ENCODE measurements at regions not wholly inside any gene's neighbourhood (a gene's known extent, or its start where the extent isn't known, plus 50 kb on each side); places are given as distances from the start of the nearest gene placed in this dataset.

GRCh38 chr20:54294094-54294493 is 86.2 kb downstream of the PFDN4 start:
- H3K27me3 Mint-ChIP-seq (ENCODE audit: low read depth), result peaks cover 35% of the 10 kb centered on the region
- CTCF ChIA-PET, result no interaction called here
- H3K4me3 Mint-ChIP-seq, result no peak overlapping the region
- H3K4me1 Mint-ChIP-seq (ENCODE audit: low read depth), result peaks cover 32% of the 10 kb centered on the region
- no peak overlapping the region for H3K27ac Mint-ChIP-seq
- peaks cover 2% of the 10 kb centered on the region for H3K36me3 Mint-ChIP-seq (ENCODE audit: low read depth)
- peaks cover 3% of the 10 kb centered on the region for H3K9me3 Mint-ChIP-seq
- intact Hi-C loops (cut with micrococcal nuclease), result no loop called here
- DNase-seq, result no peak

GRCh38 chr20:54295686-54296085 is 87.8 kb downstream of the PFDN4 start:
- no peak overlapping the region for H3K27ac Mint-ChIP-seq
- CTCF ChIA-PET, result no interaction called here
- peaks cover 44% of the 10 kb centered on the region for H3K27me3 Mint-ChIP-seq (ENCODE audit: low read depth)
- H3K4me1 Mint-ChIP-seq (ENCODE audit: low read depth), result peaks cover 26% of the 10 kb centered on the region
- no peak overlapping the region for H3K4me3 Mint-ChIP-seq
- DNase-seq, result no peak
- H3K9me3 Mint-ChIP-seq, result peaks cover 3% of the 10 kb centered on the region
- H3K36me3 Mint-ChIP-seq (ENCODE audit: low read depth), result no peaks in the 10 kb centered on the region
- intact Hi-C loops (cut with micrococcal nuclease), result no loop called here

- intact Hi-C loops (cut with micrococcal nuclease), result no loop called here
- no peaks in the 10 kb centered on the region for H3K9me3 Mint-ChIP-seq
- CTCF ChIA-PET, result interaction anchor here (0.6 to 1.2 kb wide), 3 partner anchors 14 to 38 kb away, joined by 3 to 4 read pairs (median 4); no protein-coding TSS in a partner anchor
- DNase-seq, result no peak
- H3K27ac Mint-ChIP-seq, result no peak overlapping the region
- peaks cover 3% of the 10 kb centered on the region for H3K36me3 Mint-ChIP-seq (ENCODE audit: low read depth)
- H3K4me1 Mint-ChIP-seq (ENCODE audit: low read depth), result peaks cover 27% of the 10 kb centered on the region
- no peak overlapping the region for H3K4me3 Mint-ChIP-seq
- peaks cover 12% of the 10 kb centered on the region for H3K27me3 Mint-ChIP-seq (ENCODE audit: low read depth)
These were observed 97.5 kb downstream of the PFDN4 start for GRCh38 chr20:54305421-54305820.

- DNase-seq, result no peak
- Mint-ChIP-seq H3K36me3 (ENCODE audit: low read depth) (peaks cover 3% of the 10 kb centered on the region), H3K27me3 (ENCODE audit: low read depth) (peaks cover 13% of the 10 kb centered on the region), H3K4me3 (no peak overlapping the region), H3K9me3 (no peaks in the 10 kb centered on the region), H3K4me1 (ENCODE audit: low read depth) (peaks cover 39% of the 10 kb centered on the region), H3K27ac (no peak overlapping the region)
- intact Hi-C loops (cut with micrococcal nuclease), result no loop called here
- CTCF ChIA-PET, result interaction anchor here (1.0 to 1.1 kb wide), 2 partner anchors 13 to 203 kb away, joined by 3 read pairs; no protein-coding TSS in a partner anchor
These were observed 99.3 kb downstream of the PFDN4 start for GRCh38 chr20:54306985-54307710.

GRCh38 chr20:54308804-54309203 is 100.9 kb downstream of the PFDN4 start:
- CTCF ChIA-PET, result no interaction called here

GRCh38 chr20:54318892-54319291 is 111.0 kb downstream of the PFDN4 start:
- CTCF ChIA-PET, result interaction anchor here (0.6 to 1.8 kb wide), 3 partner anchors 13 to 120 kb away, joined by 3 to 6 read pairs (median 4); no protein-coding TSS in a partner anchor
- H3K27ac Mint-ChIP-seq, result peak overlapping the region; percentile 69

More at GRCh38 chr20:54308804-54309203, 100.9 kb downstream of the PFDN4 start:
- no peak overlapping the region for H3K4me3 Mint-ChIP-seq
- no peak for DNase-seq
- intact Hi-C loops (cut with micrococcal nuclease), result no loop called here
- peaks cover 3% of the 10 kb centered on the region for H3K36me3 Mint-ChIP-seq (ENCODE audit: low read depth)
- H3K27me3 Mint-ChIP-seq (ENCODE audit: low read depth), result peaks cover 8% of the 10 kb centered on the region
- no peak overlapping the region for H3K27ac Mint-ChIP-seq
- H3K9me3 Mint-ChIP-seq, result no peaks in the 10 kb centered on the region
- peaks cover 47% of the 10 kb centered on the region for H3K4me1 Mint-ChIP-seq (ENCODE audit: low read depth)

GRCh38 chr20:54320148-54320607 is 112.3 kb downstream of the PFDN4 start:
- Mint-ChIP-seq H3K36me3 (ENCODE audit: low read depth) (peaks cover 2% of the 10 kb centered on the region), H3K27me3 (ENCODE audit: low read depth) (peaks cover 2% of the 10 kb centered on the region), H3K9me3 (no peaks in the 10 kb centered on the region), H3K27ac (peak overlapping the region; percentile 83), H3K4me1 (ENCODE audit: low read depth) (peaks cover 75% of the 10 kb centered on the region), H3K4me3 (no peak overlapping the region)
- intact Hi-C loops (cut with micrococcal nuclease), result loop anchor here (1.0 to 10.0 kb wide), 6 partner anchors 25 to 327 kb away; partner anchors contain the start of genes DOK5 and PFDN4
- DNase-seq, result peak; percentile 37
- CTCF ChIA-PET, result interaction anchor here (0.6 to 1.8 kb wide), 10 partner anchors 13 to 1513 kb away, joined by 3 to 6 read pairs (median 3); no protein-coding TSS in a partner anchor

More at GRCh38 chr20:54318892-54319291, 111.0 kb downstream of the PFDN4 start:
- intact Hi-C loops (cut with micrococcal nuclease), result no loop called here
- Mint-ChIP-seq H3K9me3 (no peaks in the 10 kb centered on the region), H3K36me3 (ENCODE audit: low read depth) (peaks cover 2% of the 10 kb centered on the region), H3K4me1 (ENCODE audit: low read depth) (peaks cover 70% of the 10 kb centered on the region), H3K4me3 (no peak overlapping the region), H3K27me3 (ENCODE audit: low read depth) (peaks cover 4% of the 10 kb centered on the region)
- no peak for DNase-seq

- intact Hi-C loops (cut with micrococcal nuclease), result loop anchor here (5.0 to 10.0 kb wide), 3 partner anchors 114 to 326 kb away; partner anchors contain the start of genes DOK5 and PFDN4
- no peaks in the 10 kb centered on the region for H3K27me3 Mint-ChIP-seq (ENCODE audit: low read depth)
- H3K36me3 Mint-ChIP-seq (ENCODE audit: low read depth), result no peaks in the 10 kb centered on the region
- peaks cover 69% of the 10 kb centered on the region for H3K4me1 Mint-ChIP-seq (ENCODE audit: low read depth)
- DNase-seq, result no peak
- H3K4me3 Mint-ChIP-seq, result no peak overlapping the region
- peak overlapping the region; percentile 87 for H3K27ac Mint-ChIP-seq
- no peaks in the 10 kb centered on the region for H3K9me3 Mint-ChIP-seq
- CTCF ChIA-PET, result interaction anchor here (0.9 to 1.1 kb wide), 2 partner anchors 46 to 120 kb away, joined by 3 read pairs; no protein-coding TSS in a partner anchor
These were observed 113.6 kb downstream of the PFDN4 start for GRCh38 chr20:54321352-54322087.

GRCh38 chr20:54323227-54323734 is 115.4 kb downstream of the PFDN4 start:
- Mint-ChIP-seq H3K27ac (peak overlapping the region; percentile 93), H3K36me3 (ENCODE audit: low read depth) (peaks cover 2% of the 10 kb centered on the region), H3K9me3 (no peaks in the 10 kb centered on the region), H3K4me1 (ENCODE audit: low read depth) (peaks cover 61% of the 10 kb centered on the region), H3K27me3 (ENCODE audit: low read depth) (peaks cover 2% of the 10 kb centered on the region), H3K4me3 (no peak overlapping the region)
- CTCF ChIA-PET, result interaction anchor here (0.7 kb wide), 1 partner anchor 18 kb away, joined by 4 read pairs; no protein-coding TSS in a partner anchor
- DNase-seq, result no peak
- intact Hi-C loops (cut with micrococcal nuclease), result loop anchor here (5.0 to 10.0 kb wide), 3 partner anchors 116 to 324 kb away; partner anchors contain the start of genes DOK5 and PFDN4

GRCh38 chr20:54324041-54324440 is 116.2 kb downstream of the PFDN4 start:
- Mint-ChIP-seq H3K4me3 (no peak overlapping the region), H3K9me3 (no peaks in the 10 kb centered on the region), H3K36me3 (ENCODE audit: low read depth) (peaks cover 2% of the 10 kb centered on the region), H3K27me3 (ENCODE audit: low read depth) (peaks cover 2% of the 10 kb centered on the region), H3K4me1 (ENCODE audit: low read depth) (peaks cover 56% of the 10 kb centered on the region), H3K27ac (peak overlapping the region; percentile 93)
- CTCF ChIA-PET, result no interaction called here
- DNase-seq, result no peak
- intact Hi-C loops (cut with micrococcal nuclease), result loop anchor here (2.0 to 10.0 kb wide), 4 partner anchors 27 to 323 kb away; partner anchors contain the start of genes DOK5 and PFDN4

GRCh38 chr20:54324652-54325285 is 116.9 kb downstream of the PFDN4 start:
- peak overlapping the region; percentile 31 for H3K4me3 Mint-ChIP-seq

More at GRCh38 chr20:54324652-54325285, 116.9 kb downstream of the PFDN4 start:
- intact Hi-C loops (cut with micrococcal nuclease), result loop anchor here (2.0 to 10.0 kb wide), 4 partner anchors 26 to 323 kb away; partner anchors contain the start of genes DOK5 and PFDN4
- Mint-ChIP-seq H3K27me3 (ENCODE audit: low read depth) (peaks cover 2% of the 10 kb centered on the region), H3K27ac (peak overlapping the region; percentile 93), H3K4me1 (ENCODE audit: low read depth) (peaks cover 51% of the 10 kb centered on the region), H3K36me3 (ENCODE audit: low read depth) (peaks cover 5% of the 10 kb centered on the region), H3K9me3 (no peaks in the 10 kb centered on the region)
- CTCF ChIA-PET, result no interaction called here
- DNase-seq, result no peak
